ENCODE measurements at regions not wholly inside any gene's neighbourhood (a gene's known extent, or its start where the extent isn't known, plus 50 kb on each side); places are given as distances from the start of the nearest gene placed in this dataset.

- 60% methylated on average over 4 of the region's 4 CpGs for WGBS (ENCODE audit: low lambda C conversion rate)
- no peak for TF ChIP-seq PBX3 (IDR thresholded peaks at IDR 0.05)
- TF ChIP-seq MAX (IDR thresholded peaks at IDR 0.05; ENCODE audit: low read depth): no peak
- TF ChIP-seq FOSL2 (IDR thresholded peaks at IDR 0.05; ENCODE audit: borderline replicate concordance, low read depth): no peak
- no peak for TF ChIP-seq POLR2AphosphoS5 (IDR thresholded peaks at IDR 0.05; ENCODE audit: low read depth, low read length)
- TF ChIP-seq REST (IDR thresholded peaks at IDR 0.05; ENCODE audit: low read depth, low read length): no peak
- TF ChIP-seq TCF12 (IDR thresholded peaks at IDR 0.05): no peak
- TF ChIP-seq TAF1 (IDR thresholded peaks at IDR 0.05; ENCODE audit: borderline replicate concordance, low read depth, low read length): no peak
- no peak for TF ChIP-seq TEAD4 (IDR thresholded peaks at IDR 0.05; ENCODE audit: borderline replicate concordance, insufficient read depth)
- no peak for TF ChIP-seq MXI1 (IDR thresholded peaks at IDR 0.05; ENCODE audit: low read depth, low read length)
- no peak for TF ChIP-seq GATA2 (CRISPR knock-in tag; IDR thresholded peaks at IDR 0.05)
- TF ChIP-seq RFX5 (IDR thresholded peaks at IDR 0.05; ENCODE audit: low read length): no peak
- no peak for TF ChIP-seq RAD21 (IDR thresholded peaks at IDR 0.05; ENCODE audit: low read length)
- TF ChIP-seq YY1 (IDR thresholded peaks at IDR 0.05; ENCODE audit: low read depth): no peak
- TF ChIP-seq EZH2phosphoT487 (IDR thresholded peaks at IDR 0.05; ENCODE audit: borderline replicate concordance, low read depth): no peak
- TF ChIP-seq NFIC (IDR thresholded peaks at IDR 0.05; ENCODE audit: borderline replicate concordance): no peak
- TF ChIP-seq USF2 (IDR thresholded peaks at IDR 0.05; ENCODE audit: borderline replicate concordance, low read depth, low read length): no peak
- TF ChIP-seq MEF2A (IDR thresholded peaks at IDR 0.05; ENCODE audit: borderline replicate concordance, low read depth): no peak
- TF ChIP-seq FOXJ3 (CRISPR knock-in tag; IDR thresholded peaks at IDR 0.05): no peak
- TF ChIP-seq ZBTB33 (IDR thresholded peaks at IDR 0.05; ENCODE audit: borderline replicate concordance, low read depth): no peak
- Histone ChIP-seq H3K27me3 (ENCODE audit: insufficient read depth) (no peaks in the 10 kb centered on the region), H3K9ac (no peak overlapping the region), H4K20me1 (ENCODE audit: insufficient read depth) (no peaks in the 10 kb centered on the region), H3K4me3 (ENCODE audit: low read depth in 2 of 2, low read length in 1 of 2) (no peak overlapping the region), H3K4me1 (ENCODE audit: control insufficient read depth in 1 of 2, insufficient read depth in 2 of 2, low read depth in 1 of 2, low read length in 1 of 2) (no peaks in the 10 kb centered on the region), H3K4me2 (no peak overlapping the region), H3K9me3 (no peaks in the 10 kb centered on the region), H2AFZ (ENCODE audit: low read depth) (no peak overlapping the region), H3K36me3 (replicated peaks in 1 of 2; ENCODE audit: control insufficient read depth in 1 of 2, insufficient read depth in 2 of 2, low read length in 1 of 2) (no peaks in the 10 kb centered on the region), H3K79me2 (ENCODE audit: insufficient read depth) (no peaks in the 10 kb centered on the region), H3K9me2 (no peaks in the 10 kb centered on the region), H3F3A (replicated peaks; ENCODE audit: insufficient read depth) (no peaks in the 10 kb centered on the region), H3K27ac (ENCODE audit: low read depth in 2 of 2, low read length in 1 of 2) (no peak overlapping the region)
- ChIA-PET POLR2A (no interaction called here), CTCF (no interaction called here)
- DNase-seq: no peak
Observed at GRCh38 chr1:185654199-185654951, 79.8 kb upstream of the HMCN1 start.
